NT2/D1 (cell line): ENCODE measurements at regions not wholly inside any gene's neighbourhood (a gene's known extent, or its start where the extent isn't known, plus 50 kb on each side); places are given as distances from the start of the nearest gene placed in this dataset.
"Not testable (repeated sequence)": the region's sequence is repeated elsewhere in the genome, so short reads cannot be mapped to it uniquely, and the experiment has no call there.

ENCODE experiments used
- DNase-seq: peaks from one replicate; pipeline ENCODE4 v3.0.0-alpha.2; 2011; ENCODE audit warnings: low read depth, low spot score
- H3K27me3 ChIP-seq: 2 replicates; pipeline ENCODE4 v1.6.0; 2011; ENCODE audit warnings: mild to moderate bottlenecking; ENCODE audit not compliant: insufficient read length, insufficient read depth
- H3K36me3 ChIP-seq: 2 replicates; pipeline ENCODE4 v1.6.1; 2011; ENCODE audit warnings: mild to moderate bottlenecking, low read length, mixed read lengths; ENCODE audit not compliant: insufficient read depth, insufficient read length
- H3K4me1 ChIP-seq: 2 replicates; pipeline ENCODE4 v1.5.1; 2011; ENCODE audit not compliant: insufficient read depth, insufficient read length
- H3K4me3 ChIP-seq: 2 replicates; pipeline ENCODE4 v1.5.1; 2011; ENCODE audit warnings: low read depth; ENCODE audit not compliant: insufficient read length
- H3K9ac ChIP-seq: 2 replicates; pipeline ENCODE4 v1.6.0; 2011; ENCODE audit warnings: low read depth; ENCODE audit not compliant: insufficient read length
- H3K9me3 ChIP-seq: 2 replicates; pipeline ENCODE4 v1.5.1; 2011; ENCODE audit warnings: mild to moderate bottlenecking, low read length; ENCODE audit not compliant: insufficient read depth
- SUZ12 ChIP-seq: IDR thresholded peaks from 2 replicates; pipeline ENCODE4 v1.6.1; 2011; ENCODE audit not compliant: insufficient read length, insufficient read depth; ENCODE audit errors: extremely low read depth
- YY1 ChIP-seq: IDR thresholded peaks from 2 replicates; pipeline ENCODE4 v1.6.1; 2011; ENCODE audit not compliant: insufficient read length, insufficient read depth
- ZNF274 ChIP-seq: IDR thresholded peaks from 2 replicates; pipeline ENCODE4 v1.6.1; 2011; ENCODE audit warnings: mild to moderate bottlenecking, low read depth, low read length

GRCh38 chr13:44649104-44649428, 72.9 kb upstream of the TSC22D1 start:
- no peak for TF ChIP-seq SUZ12
- no peak for TF ChIP-seq YY1
- TF ChIP-seq ZNF274: no peak
- no peak overlapping the region for H3K4me3 ChIP-seq
- H3K9ac ChIP-seq: no peak overlapping the region
- H3K27me3 ChIP-seq: no peaks in the 10 kb centered on the region
- peak; percentile 47 for DNase-seq
- H3K36me3 ChIP-seq: no peaks in the 10 kb centered on the region
- H3K4me1 ChIP-seq: peaks cover 3% of the 10 kb centered on the region
- H3K9me3 ChIP-seq: no peaks in the 10 kb centered on the region

- TF ChIP-seq ZNF274 (no peak), SUZ12 (no peak), YY1 (no peak)
- DNase-seq: no peak
- H3K4me1 ChIP-seq: peaks cover 3% of the 10 kb centered on the region
- H3K9me3 ChIP-seq: no peaks in the 10 kb centered on the region
- H3K36me3 ChIP-seq: no peaks in the 10 kb centered on the region
- H3K27me3 ChIP-seq: no peaks in the 10 kb centered on the region
- H3K4me3 ChIP-seq: no peak overlapping the region
- H3K9ac ChIP-seq: no peak overlapping the region
Measured at GRCh38 chr13:44648392-44649103, 72.4 kb upstream of the TSC22D1 start.

- not testable (repeated sequence) for H3K9ac ChIP-seq, DNase-seq, H3K4me1 ChIP-seq, H3K36me3 ChIP-seq, H3K9me3 ChIP-seq, H3K4me3 ChIP-seq, H3K27me3 ChIP-seq
Measured at GRCh38 chr13:44647560-44647959, 71.4 kb upstream of the TSC22D1 start.

GRCh38 chr13:44646044-44646443, 69.9 kb upstream of the TSC22D1 start:
- no peaks in the 10 kb centered on the region for H3K27me3 ChIP-seq
- TF ChIP-seq ZNF274 (no peak), YY1 (no peak), SUZ12 (no peak)
- DNase-seq: no peak
- H3K36me3 ChIP-seq: no peaks in the 10 kb centered on the region
- no peak overlapping the region for H3K9ac ChIP-seq
- H3K4me3 ChIP-seq: no peak overlapping the region
- H3K9me3 ChIP-seq: no peaks in the 10 kb centered on the region
- peaks cover 3% of the 10 kb centered on the region for H3K4me1 ChIP-seq

GRCh38 chr13:44643256-44643655, 67.1 kb upstream of the TSC22D1 start:
- TF ChIP-seq SUZ12 (no peak), YY1 (no peak), ZNF274 (no peak)
- H3K9ac ChIP-seq: no peak overlapping the region
- no peaks in the 10 kb centered on the region for H3K9me3 ChIP-seq
- no peaks in the 10 kb centered on the region for H3K27me3 ChIP-seq
- H3K4me3 ChIP-seq: no peak overlapping the region
- DNase-seq: no peak
- no peaks in the 10 kb centered on the region for H3K36me3 ChIP-seq
- H3K4me1 ChIP-seq: no peaks in the 10 kb centered on the region

- no peak for TF ChIP-seq SUZ12
- TF ChIP-seq ZNF274: no peak
- TF ChIP-seq YY1: no peak
- H3K27me3 ChIP-seq: no peaks in the 10 kb centered on the region
- H3K9me3 ChIP-seq: no peaks in the 10 kb centered on the region
- H3K9ac ChIP-seq: no peak overlapping the region
- DNase-seq: no peak
- no peaks in the 10 kb centered on the region for H3K4me1 ChIP-seq
- no peak overlapping the region for H3K4me3 ChIP-seq
- H3K36me3 ChIP-seq: no peaks in the 10 kb centered on the region
Measured at GRCh38 chr13:44637581-44637980, 61.5 kb upstream of the TSC22D1 start.

GRCh38 chr13:44629465-44630183, 53.5 kb upstream of the TSC22D1 start:
- H3K4me1 ChIP-seq: no peaks in the 10 kb centered on the region
- H3K9ac ChIP-seq: no peak overlapping the region
- H3K9me3 ChIP-seq: no peaks in the 10 kb centered on the region
- TF ChIP-seq ZNF274 (no peak), SUZ12 (no peak), YY1 (no peak)
- H3K27me3 ChIP-seq: no peaks in the 10 kb centered on the region
- no peak overlapping the region for H3K4me3 ChIP-seq
- no peaks in the 10 kb centered on the region for H3K36me3 ChIP-seq
- DNase-seq: no peak

GRCh38 chr13:44628826-44629225, 52.7 kb upstream of the TSC22D1 start:
- H3K4me1 ChIP-seq, H3K9me3 ChIP-seq, DNase-seq, H3K4me3 ChIP-seq, H3K27me3 ChIP-seq, H3K9ac ChIP-seq, H3K36me3 ChIP-seq: not testable (repeated sequence)
